ENCODE measurements at regions not wholly inside any gene's neighbourhood (a gene's known extent, or its start where the extent isn't known, plus 50 kb on each side); places are given as distances from the start of the nearest gene placed in this dataset.

- TF ChIP-seq LARP7 (IDR thresholded peaks at IDR 0.05) (no peak), SKIL (IDR thresholded peaks at IDR 0.05; ENCODE audit: low read depth, poor library complexity, severe bottlenecking) (no peak), ATF3 (IDR thresholded peaks at IDR 0.05; ENCODE audit: borderline replicate concordance, extremely low read depth, low read depth, low read length) (no peak), ZSCAN29 (IDR thresholded peaks at IDR 0.05) (no peak)
These were observed 385.4 kb downstream of the RMST start for GRCh38 chr12:97848051-97848450.
